GM19351 (cell line): ENCODE measurements at regions not wholly inside any gene's neighbourhood (a gene's known extent, or its start where the extent isn't known, plus 50 kb on each side); places are given as distances from the start of the nearest gene placed in this dataset.
"Not testable (repeated sequence)": the region's sequence is repeated elsewhere in the genome, so short reads cannot be mapped to it uniquely, and the experiment has no call there.

ENCODE experiments used
- ATAC-seq: cut with Tn5 transposase; IDR thresholded peaks from one replicate; pipeline ENCODE4 v1.9.1; 2021; ENCODE audit warnings: mild to moderate bottlenecking, moderate library complexity; ENCODE audit not compliant: unreplicated experiment

GRCh38 chr6:115573861-115574260 lies 486.8 kb downstream of the FRK start:
- ATAC-seq = no peak

GRCh38 chr6:115570331-115570730 lies 490.4 kb downstream of the FRK start:
- ATAC-seq = no peak

GRCh38 chr6:115554060-115554459 lies 506.6 kb downstream of the FRK start:
- no peak for ATAC-seq

GRCh38 chr6:115551527-115551926 lies 509.2 kb downstream of the FRK start:
- ATAC-seq = no peak

- no peak for ATAC-seq
Observed at GRCh38 chr6:115545672-115545986, 515.1 kb downstream of the FRK start.

DNA sequence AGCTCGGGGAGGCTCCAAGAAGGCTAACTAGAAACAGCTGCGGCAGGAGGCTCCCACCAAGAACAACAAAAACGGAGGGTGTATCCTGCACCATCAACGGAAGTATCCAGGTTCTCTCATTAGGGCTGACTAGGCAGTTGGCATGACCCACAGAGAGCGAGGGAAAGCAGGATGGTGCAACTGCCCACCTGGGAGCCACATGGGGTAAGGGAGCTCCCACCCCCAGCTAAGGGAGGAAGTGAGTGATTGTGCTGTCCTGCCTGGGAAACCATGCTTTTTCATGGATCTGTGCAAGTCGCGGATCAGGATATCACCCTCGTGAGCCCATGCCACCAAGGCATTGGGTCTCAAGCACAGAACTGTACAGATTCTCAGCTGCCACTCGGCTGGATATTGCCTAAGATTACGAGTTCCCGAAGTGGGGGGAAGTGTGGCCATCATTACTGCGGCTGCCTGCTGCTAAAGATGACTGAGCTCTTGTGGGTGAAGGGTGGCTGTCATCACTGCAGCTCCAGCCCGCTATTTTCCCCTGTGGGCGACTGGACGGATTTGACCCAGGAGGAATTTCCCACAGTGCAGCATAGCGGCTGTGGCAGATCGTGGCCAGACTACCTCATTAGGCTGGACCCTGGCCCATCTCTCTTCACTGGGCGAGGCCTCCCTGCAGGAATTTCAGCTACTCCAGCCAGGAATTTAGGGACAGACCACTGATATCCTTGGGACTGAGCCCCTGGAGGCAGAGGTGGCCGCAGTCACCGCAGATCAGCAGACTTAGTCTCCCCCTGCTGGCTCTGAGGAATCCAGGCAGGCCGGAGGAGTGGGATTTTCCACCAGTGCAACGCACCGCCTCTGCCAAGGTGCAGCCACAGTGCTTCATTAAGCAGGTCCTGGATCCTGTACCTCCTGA lies 515.7 kb downstream of the FRK start:
- ATAC-seq = no peak

DNA sequence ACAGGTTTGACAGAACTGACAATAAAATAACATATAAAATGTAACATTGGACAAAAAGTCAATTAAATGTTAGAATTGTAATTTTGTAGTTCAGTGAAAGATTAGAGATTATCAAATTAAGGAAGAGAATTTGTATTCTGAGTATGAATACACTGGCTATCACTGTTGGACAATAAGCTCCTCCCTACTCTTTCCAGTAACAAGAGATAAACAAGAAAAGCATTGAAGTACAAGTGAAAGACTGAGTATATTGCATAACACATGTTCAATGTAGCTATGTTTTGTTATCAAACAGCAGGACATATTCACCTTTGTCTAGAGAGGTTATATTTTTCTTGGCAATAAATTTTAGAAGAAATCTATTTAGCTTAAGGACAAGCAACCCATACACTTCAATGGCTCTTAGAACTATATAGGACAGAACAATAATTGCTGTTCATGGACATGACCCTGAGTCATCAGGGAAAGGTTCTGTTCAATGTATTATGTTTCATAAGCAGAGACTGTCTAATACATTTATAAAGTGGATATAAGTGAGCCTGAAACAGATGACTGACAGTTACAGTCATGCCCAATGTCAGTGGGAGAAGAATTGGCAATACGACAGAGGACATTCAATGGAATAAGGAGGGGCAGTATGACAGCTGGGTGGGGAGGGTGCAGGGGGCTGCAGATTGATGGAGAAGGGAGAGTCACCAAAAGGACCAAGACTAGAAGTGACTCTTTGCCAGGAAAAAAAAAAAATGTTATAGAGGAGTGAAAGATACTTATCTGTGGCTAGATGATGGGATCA lies 520.4 kb downstream of the FRK start:
- ATAC-seq = no peak

GRCh38 chr6:115539531-115539930 lies 521.2 kb downstream of the FRK start:
- ATAC-seq = no peak

DNA sequence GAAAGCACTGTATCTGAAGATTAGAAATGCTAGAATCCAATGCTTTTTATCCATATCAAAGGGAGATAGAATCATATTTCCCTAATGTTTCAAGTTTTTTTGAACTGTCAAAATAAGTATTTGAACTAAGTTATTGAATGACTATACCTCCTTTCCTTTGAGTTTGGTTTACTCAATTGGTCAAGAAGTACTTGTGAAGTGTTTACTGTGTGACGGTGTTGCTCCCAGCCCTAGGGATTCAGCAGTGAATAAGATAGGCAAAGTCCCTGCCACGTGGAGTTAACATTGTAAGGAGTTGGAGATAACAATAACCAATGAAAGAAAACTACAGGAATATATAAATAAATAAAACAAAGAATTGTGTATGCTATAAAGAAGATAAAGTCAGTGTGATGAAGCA lies 535.9 kb downstream of the FRK start:
- ATAC-seq = no peak

GRCh38 chr6:115521747-115522146 lies 538.9 kb downstream of the FRK start:
- not testable (repeated sequence) for ATAC-seq

DNA sequence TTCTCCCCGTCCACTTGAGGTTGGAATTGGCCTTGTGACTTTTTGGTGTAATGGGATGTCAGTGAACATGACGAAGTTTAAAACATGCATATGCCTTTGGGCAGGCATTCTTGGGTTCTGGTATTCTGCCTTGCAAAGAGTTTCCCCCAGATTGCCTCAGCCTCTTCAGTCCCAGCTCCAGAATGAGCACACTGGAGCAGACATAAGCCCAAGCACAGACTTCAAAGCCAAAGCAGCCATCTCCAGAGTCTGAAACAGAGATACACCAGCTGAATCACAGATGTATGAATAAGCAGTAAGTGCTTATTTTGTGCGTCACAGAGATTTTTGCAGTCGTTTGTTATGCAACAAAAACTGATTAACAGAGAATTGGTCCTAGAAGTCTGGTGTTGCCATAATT lies 546.0 kb downstream of the FRK start:
- ATAC-seq = no peak

DNA sequence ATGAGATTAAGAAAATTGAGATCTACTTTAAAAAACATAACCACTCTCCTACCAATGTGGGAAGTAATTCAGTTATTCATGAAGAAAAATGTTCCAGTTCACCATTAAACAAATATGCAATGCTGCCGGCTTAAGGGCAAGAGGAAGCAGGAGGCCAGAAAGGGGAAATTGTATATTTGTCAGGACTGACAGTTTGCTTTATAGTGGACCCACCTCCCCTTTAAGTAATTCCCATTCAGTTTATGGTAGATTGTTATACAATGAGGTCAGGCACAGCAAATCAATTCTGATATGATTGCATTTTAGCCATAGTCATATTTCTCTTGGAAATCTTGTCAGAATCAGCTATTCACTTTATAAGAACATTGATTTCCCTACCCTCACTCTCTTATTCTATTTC lies 547.8 kb downstream of the FRK start:
- ATAC-seq = no peak

- ATAC-seq = no peak
Observed at GRCh38 chr6:115511771-115512170, 548.9 kb downstream of the FRK start.

DNA sequence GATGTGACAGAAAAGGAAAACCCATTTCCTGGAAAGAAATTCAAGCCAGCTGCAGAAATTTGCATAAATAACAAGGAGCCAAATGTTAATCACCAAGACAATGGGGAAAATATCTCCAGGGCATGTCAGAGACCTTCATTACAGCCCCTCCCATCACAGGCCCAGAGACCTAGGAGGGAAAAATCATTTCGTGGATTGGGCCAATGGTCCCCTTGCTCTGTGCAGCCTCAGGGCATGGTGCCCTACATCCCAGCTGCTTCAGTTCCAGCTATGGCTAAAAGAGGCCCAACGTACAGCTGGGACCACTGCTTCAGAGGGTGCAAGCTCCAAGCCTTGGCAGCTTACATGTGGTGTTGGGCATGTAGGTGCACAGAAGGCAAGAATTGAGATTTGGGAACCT lies 558.3 kb downstream of the FRK start:
- ATAC-seq = not testable (repeated sequence)

GRCh38 chr6:115495184-115495583 lies 565.5 kb downstream of the FRK start:
- ATAC-seq = no peak

GRCh38 chr6:115487331-115487730 lies 573.4 kb downstream of the FRK start:
- no peak for ATAC-seq

GRCh38 chr6:115485400-115485799 lies 575.3 kb downstream of the FRK start:
- no peak for ATAC-seq

DNA sequence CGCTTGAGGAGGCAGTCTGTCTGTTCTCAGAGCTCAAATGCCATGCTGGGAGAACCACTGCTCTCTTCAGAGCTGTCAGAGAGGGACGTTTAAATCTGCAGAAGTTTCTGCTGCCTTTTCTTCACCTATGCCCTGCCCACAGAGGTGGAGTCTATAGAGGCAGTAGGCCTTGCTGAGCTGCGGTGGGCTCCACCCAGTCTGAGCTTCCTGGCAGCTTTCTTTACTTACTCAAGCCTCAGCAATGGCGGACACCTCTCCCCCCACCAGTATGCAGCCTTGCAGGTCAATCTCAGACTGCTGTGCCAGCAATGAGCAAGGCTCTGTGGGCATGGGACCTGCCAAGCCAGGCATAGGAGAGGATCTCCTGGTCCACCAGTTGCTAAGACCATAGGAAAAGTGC lies 580.1 kb downstream of the FRK start:
- ATAC-seq = not testable (repeated sequence)

- peak; percentile 44 for ATAC-seq
Observed at GRCh38 chr6:115474443-115475041, 586.1 kb downstream of the FRK start.

DNA sequence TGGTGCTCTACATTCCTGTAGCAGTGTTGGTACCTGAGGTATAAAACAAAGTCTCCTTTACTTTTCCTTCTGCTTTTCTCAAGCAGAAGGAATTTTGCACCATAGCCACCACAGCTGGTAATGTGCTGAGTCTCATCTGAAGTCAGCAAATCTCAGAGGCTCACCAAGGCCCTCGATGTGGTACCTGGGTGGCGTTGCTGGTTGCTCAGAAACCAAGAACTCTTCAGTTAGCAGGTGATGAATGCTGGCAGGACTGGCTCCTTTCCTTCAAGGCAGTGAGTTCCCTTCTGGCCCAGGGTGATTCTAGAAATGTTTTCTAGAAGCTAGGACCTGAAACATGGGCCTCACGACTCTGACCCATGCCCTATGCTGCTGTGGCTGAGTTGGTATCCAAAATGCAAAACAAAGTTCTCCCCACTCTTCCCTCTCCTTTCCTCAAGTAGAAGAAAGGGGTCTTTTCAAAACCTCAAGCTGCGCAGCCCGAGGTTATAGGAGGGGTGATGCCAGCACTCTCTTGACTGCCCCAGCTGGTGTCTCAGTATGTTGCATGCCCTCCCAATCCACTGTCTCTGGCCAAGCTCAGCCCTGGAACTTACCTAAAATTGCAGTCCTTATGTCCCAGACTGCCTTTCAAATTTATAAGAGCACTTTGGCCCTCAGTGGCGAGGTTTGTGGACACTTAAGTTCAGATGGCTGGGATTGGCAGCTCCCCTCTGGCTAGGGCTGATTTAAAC lies 592.3 kb downstream of the FRK start:
- no peak for ATAC-seq

DNA sequence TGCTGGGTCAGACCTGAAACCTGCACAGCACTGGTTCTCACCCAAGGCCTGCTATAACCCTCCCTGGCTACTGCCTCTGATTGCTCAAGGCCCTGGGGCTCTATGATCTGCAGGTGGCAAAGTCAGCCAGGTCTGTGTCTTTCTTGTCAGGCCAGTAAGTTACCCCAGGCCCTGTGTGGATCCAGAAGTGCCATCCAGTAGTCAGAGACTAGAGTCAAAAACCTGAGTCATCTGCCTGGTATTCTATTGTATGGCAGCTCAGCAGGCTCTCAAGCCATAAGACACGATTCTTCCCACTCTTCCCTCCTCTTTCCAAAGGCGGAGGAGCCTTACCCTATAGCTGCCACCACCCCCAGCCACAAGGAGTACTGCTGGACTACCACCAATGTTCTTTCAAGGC lies 593.0 kb downstream of the FRK start:
- no peak for ATAC-seq
